ENCODE measurements at regions not wholly inside any gene's neighbourhood (a gene's known extent, or its start where the extent isn't known, plus 50 kb on each side); places are given as distances from the start of the nearest gene placed in this dataset.

- Mint-ChIP-seq H3K36me3 (no peaks in the 10 kb centered on the region), H3K27me3 (ENCODE audit: low read depth) (no peaks in the 10 kb centered on the region), H3K27ac (no peak overlapping the region), H3K9me3 (no peaks in the 10 kb centered on the region), H3K4me3 (no peak overlapping the region), H3K4me1 (peaks cover 4% of the 10 kb centered on the region)
- no peak for TF ChIP-seq CTCF (IDR thresholded peaks at IDR 0.05; ENCODE audit: unreplicated experiment)
- DNase-seq (ENCODE audit: low spot score in 2 of 2, unreplicated experiment in 2 of 2) = no peak
Observed at GRCh38 chr5:102700916-102701315, 54.2 kb upstream of the PAM start.

GRCh38 chr5:102701748-102702147 lies 53.4 kb upstream of the PAM start:
- TF ChIP-seq CTCF (IDR thresholded peaks at IDR 0.05; ENCODE audit: unreplicated experiment) = no peak
- Mint-ChIP-seq H3K9me3 (no peaks in the 10 kb centered on the region), H3K36me3 (no peaks in the 10 kb centered on the region), H3K4me3 (no peak overlapping the region), H3K4me1 (peaks cover 4% of the 10 kb centered on the region), H3K27me3 (ENCODE audit: low read depth) (no peaks in the 10 kb centered on the region), H3K27ac (no peak overlapping the region)
- no peak for DNase-seq (ENCODE audit: low spot score in 2 of 2, unreplicated experiment in 2 of 2)
